VCaP (cell line): ENCODE measurements at regions not wholly inside any gene's neighbourhood (a gene's known extent, or its start where the extent isn't known, plus 50 kb on each side); places are given as distances from the start of the nearest gene placed in this dataset.
A peak's percentile ranks its signal among the peaks of the same experiment; 100 is the strongest.

Experiments
- H3K27ac ChIP-seq: fragments of 450-650 bp; 2 replicates; pipeline ENCODE4 v1.5.1; 2017
- TF ChIP-seq, protein P1 (sequence below): fragments of 450-650 bp; conservative IDR thresholded peaks from 2 replicates; pipeline ENCODE4 v1.5.1; 2017; ENCODE audit warnings: mild to moderate bottlenecking, moderate library complexity

DNA sequence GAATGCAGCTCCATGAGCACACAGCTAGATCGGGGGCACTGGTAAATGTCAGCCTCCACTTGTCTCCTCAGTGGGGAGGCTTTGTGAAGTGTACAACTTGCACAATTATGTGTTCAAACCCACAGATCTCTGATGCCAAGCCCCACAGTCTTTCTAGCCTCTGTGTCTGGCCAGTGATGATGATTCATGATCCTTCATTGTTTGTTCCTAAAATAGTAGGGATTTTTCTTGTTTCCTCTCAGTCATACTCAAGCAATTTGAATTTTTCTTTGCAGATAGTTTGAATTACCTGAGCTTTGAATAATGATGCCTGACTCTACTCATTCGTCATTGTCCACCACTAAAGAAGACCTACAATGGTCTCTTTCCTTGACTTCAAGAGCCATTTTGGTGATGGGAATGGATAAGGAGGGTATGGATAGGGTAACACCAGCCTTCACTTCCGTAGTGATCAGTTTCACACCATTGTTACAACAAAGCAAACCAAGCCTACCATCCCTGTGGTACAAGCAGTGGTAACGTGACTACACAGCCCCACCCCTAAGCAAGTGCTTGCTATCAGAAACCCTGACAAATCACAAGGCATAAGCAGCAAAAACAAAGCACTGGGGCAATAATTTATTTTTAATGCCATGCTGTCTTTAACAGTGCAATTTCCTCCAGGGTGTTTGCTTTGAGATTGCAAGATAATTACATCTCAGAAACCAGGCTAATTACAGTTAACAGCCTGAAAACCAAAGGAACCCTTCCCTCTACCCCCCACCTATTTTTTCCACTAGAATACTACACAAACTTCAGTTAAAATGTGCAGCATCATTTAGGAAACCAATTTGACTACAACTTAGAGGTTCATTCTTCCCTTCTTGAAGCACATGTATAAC lies 114.1 kb upstream of the PPP2R3A start:
- peak overlapping the region; percentile 50 for H3K27ac ChIP-seq
- TF ChIP-seq, protein P1, sequence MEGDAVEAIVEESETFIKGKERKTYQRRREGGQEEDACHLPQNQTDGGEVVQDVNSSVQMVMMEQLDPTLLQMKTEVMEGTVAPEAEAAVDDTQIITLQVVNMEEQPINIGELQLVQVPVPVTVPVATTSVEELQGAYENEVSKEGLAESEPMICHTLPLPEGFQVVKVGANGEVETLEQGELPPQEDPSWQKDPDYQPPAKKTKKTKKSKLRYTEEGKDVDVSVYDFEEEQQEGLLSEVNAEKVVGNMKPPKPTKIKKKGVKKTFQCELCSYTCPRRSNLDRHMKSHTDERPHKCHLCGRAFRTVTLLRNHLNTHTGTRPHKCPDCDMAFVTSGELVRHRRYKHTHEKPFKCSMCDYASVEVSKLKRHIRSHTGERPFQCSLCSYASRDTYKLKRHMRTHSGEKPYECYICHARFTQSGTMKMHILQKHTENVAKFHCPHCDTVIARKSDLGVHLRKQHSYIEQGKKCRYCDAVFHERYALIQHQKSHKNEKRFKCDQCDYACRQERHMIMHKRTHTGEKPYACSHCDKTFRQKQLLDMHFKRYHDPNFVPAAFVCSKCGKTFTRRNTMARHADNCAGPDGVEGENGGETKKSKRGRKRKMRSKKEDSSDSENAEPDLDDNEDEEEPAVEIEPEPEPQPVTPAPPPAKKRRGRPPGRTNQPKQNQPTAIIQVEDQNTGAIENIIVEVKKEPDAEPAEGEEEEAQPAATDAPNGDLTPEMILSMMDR = no peak

DNA sequence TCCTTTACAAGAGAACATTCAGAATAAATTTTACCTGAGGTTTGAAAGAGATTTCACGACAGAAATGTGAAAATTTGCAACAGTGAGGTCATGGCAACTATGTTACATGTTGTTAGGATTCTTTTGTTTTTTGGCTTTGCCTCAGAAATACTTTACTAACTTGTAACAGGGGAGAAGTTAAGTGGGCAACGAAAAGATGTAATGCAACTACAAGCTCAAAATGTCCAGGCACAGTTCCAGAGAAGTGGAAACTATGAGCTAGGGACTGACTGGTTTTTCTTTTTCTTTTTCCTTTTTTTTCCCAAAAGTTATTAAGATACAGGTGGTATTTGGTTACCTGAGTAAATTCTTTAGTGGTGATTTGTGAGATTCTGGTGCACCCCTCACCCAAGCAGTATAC lies 111.5 kb upstream of the PPP2R3A start:
- TF ChIP-seq, protein P1 = no peak
- no peak overlapping the region for H3K27ac ChIP-seq

DNA sequence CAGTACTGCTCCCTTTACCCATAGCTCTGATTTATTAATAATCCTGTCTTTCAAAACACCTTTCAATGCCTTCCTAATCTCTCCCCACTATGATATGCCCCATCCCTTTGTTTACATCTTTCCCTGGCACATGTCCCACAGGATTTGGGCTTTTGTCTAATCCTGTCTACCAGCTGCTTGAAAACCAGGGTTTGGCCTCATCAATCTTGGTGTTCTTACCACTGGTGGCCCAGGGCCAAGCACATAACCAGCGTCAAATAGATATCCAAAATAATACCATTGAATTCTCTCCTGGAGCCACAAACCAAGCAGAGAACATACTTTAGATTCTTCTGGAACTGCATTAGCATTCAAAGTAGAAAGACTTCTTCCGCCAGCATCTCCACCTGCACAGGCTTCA lies 104.8 kb upstream of the PPP2R3A start:
- TF ChIP-seq, protein P1 = no peak
- no peak overlapping the region for H3K27ac ChIP-seq

DNA sequence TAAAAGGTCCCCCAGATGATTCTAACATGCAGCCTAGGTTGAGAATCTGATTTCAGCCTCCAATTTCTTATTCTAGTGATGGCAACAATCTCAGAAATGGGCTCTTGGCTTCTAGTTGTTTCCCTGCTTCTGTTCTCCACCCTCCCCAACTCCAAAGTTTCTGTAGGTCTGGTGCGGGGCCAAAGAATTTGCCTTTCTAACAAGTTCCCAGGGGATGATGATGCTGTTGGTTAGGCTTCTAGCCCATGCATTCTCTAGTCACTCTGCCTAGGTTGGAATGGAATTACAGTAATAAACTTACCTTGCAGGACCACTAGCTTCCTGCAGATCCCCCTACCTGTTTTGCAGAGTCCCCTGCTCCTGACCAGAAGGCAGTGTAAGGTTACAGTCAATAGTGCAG lies 103.2 kb upstream of the PPP2R3A start:
- TF ChIP-seq, protein P1 = no peak
- H3K27ac ChIP-seq = no peak overlapping the region

DNA sequence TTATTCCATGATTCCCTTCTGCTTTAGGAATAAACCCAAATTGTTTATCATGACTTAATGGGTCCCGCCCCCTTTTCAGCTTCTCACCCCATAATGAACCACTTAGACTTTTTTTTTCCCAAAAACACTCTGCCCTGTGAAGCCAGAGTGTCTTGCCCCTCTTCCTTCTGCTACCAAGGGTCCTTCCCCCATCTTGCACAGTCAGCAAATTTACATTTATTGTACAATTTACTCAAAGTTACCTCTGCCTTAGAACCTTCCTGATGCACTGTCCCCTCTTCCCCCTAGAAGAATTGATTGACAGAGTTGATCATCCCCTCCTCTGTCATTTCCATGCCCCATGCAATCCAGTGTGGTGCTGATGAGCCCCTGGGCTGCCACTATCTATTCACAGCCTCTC lies 101.5 kb upstream of the PPP2R3A start:
- H3K27ac ChIP-seq = no peak overlapping the region
- TF ChIP-seq, protein P1 = no peak

DNA sequence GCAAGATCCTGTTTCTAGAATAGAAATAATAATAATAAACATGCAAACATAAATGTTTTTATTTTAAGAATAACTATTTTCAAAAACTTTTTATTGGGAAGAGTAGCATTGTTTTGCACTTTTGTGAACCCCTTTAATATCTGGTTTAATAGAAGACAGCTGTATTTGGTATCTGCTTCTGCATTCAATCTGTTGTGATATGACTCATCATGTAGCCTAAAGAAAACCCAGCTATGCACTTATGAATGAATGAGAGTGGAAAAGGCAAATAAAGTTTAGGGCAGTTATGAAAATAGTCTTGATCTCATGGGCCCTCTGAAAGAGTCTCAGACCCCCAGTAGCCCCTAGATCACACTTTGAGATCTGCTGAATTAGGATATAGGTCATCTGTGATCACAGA lies 100.4 kb upstream of the PPP2R3A start:
- TF ChIP-seq, protein P1 = no peak
- H3K27ac ChIP-seq = no peak overlapping the region

DNA sequence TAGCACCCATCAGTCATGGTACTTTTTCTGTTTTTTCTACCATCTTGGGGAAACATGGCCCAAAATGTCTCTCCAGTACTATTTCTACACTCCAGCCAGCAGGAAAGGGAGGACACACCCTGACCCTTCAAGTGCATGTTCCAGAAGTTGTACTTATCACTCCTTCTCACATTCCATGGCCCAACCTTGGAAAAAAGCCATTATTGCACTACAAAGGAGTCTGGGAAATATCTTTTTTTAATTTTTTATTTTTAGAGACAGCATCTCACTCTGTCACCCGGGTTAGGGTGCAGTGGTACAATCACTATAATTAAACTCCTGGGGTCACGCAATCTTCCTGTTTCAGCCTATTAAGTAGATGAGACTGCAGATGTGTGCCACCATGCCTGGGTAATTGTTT lies 100.0 kb upstream of the PPP2R3A start:
- H3K27ac ChIP-seq = no peak overlapping the region
- TF ChIP-seq, protein P1 = no peak
